NT2/D1 (cell line): ENCODE measurements at regions not wholly inside any gene's neighbourhood (a gene's known extent, or its start where the extent isn't known, plus 50 kb on each side); places are given as distances from the start of the nearest gene placed in this dataset.

Source experiments
- YY1 ChIP-seq: IDR thresholded peaks from 2 replicates; pipeline ENCODE4 v1.6.1; 2011; ENCODE audit not compliant: insufficient read length, insufficient read depth
- ZNF274 ChIP-seq: IDR thresholded peaks from 2 replicates; pipeline ENCODE4 v1.6.1; 2011; ENCODE audit warnings: mild to moderate bottlenecking, low read depth, low read length

GRCh38 chr12:126157575-126157966 lies 1092.3 kb downstream of the AACS start:
- TF ChIP-seq YY1 (no peak), ZNF274 (no peak)
